ENCODE measurements at regions not wholly inside any gene's neighbourhood (a gene's known extent, or its start where the extent isn't known, plus 50 kb on each side); places are given as distances from the start of the nearest gene placed in this dataset.

DNA sequence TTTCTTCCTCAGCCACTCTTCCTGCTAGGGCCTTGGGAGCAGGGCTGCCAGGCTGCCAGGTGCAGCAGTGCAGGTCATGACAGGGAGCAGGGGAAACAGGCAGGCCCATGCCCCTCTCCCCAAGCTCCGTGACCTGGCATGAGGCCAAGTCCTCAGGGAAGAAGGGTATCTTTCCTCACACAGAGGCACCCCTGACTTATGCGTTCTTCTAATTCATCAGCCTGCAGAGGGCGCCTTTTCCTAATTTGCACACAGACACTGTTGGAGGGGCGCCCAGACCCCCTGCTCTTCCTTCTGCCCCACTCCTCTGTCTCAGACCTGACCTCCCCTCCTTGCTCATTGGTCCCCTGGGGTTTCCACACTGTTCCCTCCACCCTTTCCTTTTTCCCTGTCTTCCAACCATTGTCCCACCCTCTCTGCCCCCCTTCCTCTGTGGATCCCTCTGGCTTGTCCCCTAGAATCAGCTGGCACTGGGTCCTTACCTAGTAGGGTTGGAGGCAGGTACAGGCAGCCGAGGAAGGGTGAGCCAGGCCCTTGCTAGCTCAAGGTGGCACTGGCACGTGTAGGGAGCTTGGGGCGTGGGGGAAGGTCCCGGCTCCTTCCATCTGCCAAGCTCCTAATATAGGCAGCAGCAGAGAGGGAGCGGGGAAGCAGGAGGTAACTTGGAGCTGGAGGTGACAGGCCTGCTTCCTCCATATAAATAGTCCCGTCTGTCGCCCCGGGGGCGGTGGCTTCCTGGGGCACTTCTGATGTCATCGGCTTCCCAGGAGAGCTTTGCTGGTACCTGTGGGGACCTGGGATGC, 154.9 kb upstream of the MLN start:
- no peak for TF ChIP-seq CREM (CRISPR knock-in tag; IDR thresholded peaks at IDR 0.05)
- TF ChIP-seq, protein P1, sequence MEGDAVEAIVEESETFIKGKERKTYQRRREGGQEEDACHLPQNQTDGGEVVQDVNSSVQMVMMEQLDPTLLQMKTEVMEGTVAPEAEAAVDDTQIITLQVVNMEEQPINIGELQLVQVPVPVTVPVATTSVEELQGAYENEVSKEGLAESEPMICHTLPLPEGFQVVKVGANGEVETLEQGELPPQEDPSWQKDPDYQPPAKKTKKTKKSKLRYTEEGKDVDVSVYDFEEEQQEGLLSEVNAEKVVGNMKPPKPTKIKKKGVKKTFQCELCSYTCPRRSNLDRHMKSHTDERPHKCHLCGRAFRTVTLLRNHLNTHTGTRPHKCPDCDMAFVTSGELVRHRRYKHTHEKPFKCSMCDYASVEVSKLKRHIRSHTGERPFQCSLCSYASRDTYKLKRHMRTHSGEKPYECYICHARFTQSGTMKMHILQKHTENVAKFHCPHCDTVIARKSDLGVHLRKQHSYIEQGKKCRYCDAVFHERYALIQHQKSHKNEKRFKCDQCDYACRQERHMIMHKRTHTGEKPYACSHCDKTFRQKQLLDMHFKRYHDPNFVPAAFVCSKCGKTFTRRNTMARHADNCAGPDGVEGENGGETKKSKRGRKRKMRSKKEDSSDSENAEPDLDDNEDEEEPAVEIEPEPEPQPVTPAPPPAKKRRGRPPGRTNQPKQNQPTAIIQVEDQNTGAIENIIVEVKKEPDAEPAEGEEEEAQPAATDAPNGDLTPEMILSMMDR (IDR thresholded peaks at IDR 0.05) = peak; percentile 57
- TF ChIP-seq CBFB (CRISPR knock-in tag; IDR thresholded peaks at IDR 0.05; ENCODE audit: low read depth) = no peak
- TF ChIP-seq ZNF138 (CRISPR knock-in tag; conservative IDR thresholded peaks at IDR 0.05) = no peak
- no peak for TF ChIP-seq SMAD3 (CRISPR knock-in tag; IDR thresholded peaks at IDR 0.05; ENCODE audit: borderline replicate concordance)
- no peak for TF ChIP-seq USF1 (CRISPR knock-in tag; IDR thresholded peaks at IDR 0.05)
- TF ChIP-seq NR2C2 (CRISPR knock-in tag; IDR thresholded peaks at IDR 0.05) = no peak
